Esophagus (tissue), 2 donors: ENCODE measurements at regions not wholly inside any gene's neighbourhood (a gene's known extent, or its start where the extent isn't known, plus 50 kb on each side); places are given as distances from the start of the nearest gene placed in this dataset.

Source experiments
- H3K27ac ChIP-seq, 2 donors: one replicate each; pipeline ENCODE4 v1.5.1; 2013; ENCODE audit warnings: low read depth in 2 of 2, mild to moderate bottlenecking in 2 of 2, inconsistent platforms in 1 of 2, low read length in 1 of 2, moderate library complexity in 1 of 2
- H3K27me3 ChIP-seq, 2 donors: one replicate each; pipeline ENCODE4 v1.6.1; 2013; ENCODE audit warnings: low read length in 2 of 2, control low read depth in 1 of 2, mild to moderate bottlenecking in 1 of 2; ENCODE audit not compliant: insufficient read depth in 2 of 2, control insufficient read depth in 1 of 2
- H3K36me3 ChIP-seq, 2 donors: one replicate each; pipeline ENCODE4 v1.6.1; 2013; ENCODE audit warnings: low read length in 1 of 2; ENCODE audit not compliant: control insufficient read depth in 2 of 2, insufficient read depth in 2 of 2
- H3K4me1 ChIP-seq, 2 donors: one replicate each; pipeline ENCODE4 v1.6.1; 2013; ENCODE audit warnings: low read length in 1 of 2; ENCODE audit not compliant: control insufficient read depth in 2 of 2, insufficient read depth in 2 of 2
- H3K4me3 ChIP-seq, 2 donors: one replicate each; pipeline ENCODE4 v1.5.1; 2013; ENCODE audit warnings: low read length in 2 of 2, mild to moderate bottlenecking in 2 of 2, low read depth in 1 of 2, moderate library complexity in 1 of 2
- H3K9me3 ChIP-seq, 2 donors: one replicate each; pipeline ENCODE4 v1.6.1; 2013; ENCODE audit warnings: mild to moderate bottlenecking in 2 of 2, low read depth in 1 of 2, low read length in 1 of 2, moderate library complexity in 1 of 2; ENCODE audit not compliant: control insufficient read depth in 2 of 2, insufficient read depth in 1 of 2
- WGBS, 2 donors: extraction: QIAGEN DNeasy Blood & Tissue Kit; methylation state at CpG; one replicate each; pipeline ENCODE4 v1.1.7; 2013; 5-methylcytosine and 5-hydroxymethylcytosine counted together
- donor health status: healthy with polysubstance abuse.
- donor health status: Bipolar disorder and iron deficiency.

GRCh38 chr7:26508481-26508880 lies 216.8 kb downstream of the SNX10 start:
- Histone ChIP-seq H3K4me1 (no peaks in the 10 kb centered on the region), H3K4me3 (no peak overlapping the region), H3K27ac (no peak overlapping the region), H3K36me3 (no peaks in the 10 kb centered on the region), H3K27me3 (peaks cover 0 to 3% of the 10 kb centered on the region in 2 donors), H3K9me3 (no peaks in the 10 kb centered on the region)
- 63 to 64% methylated on average over 8 of the region's 8 CpGs for WGBS, 2 donors

- Histone ChIP-seq H3K4me3 (no peak overlapping the region), H3K36me3 (no peaks in the 10 kb centered on the region), H3K9me3 (no peaks in the 10 kb centered on the region), H3K27ac (no peak overlapping the region), H3K27me3 (peaks cover 0 to 3% of the 10 kb centered on the region in 2 donors), H3K4me1 (no peaks in the 10 kb centered on the region)
- 60% methylated on average over 5 of the region's 5 CpGs for WGBS, 2 donors
These were observed 217.3 kb downstream of the SNX10 start for GRCh38 chr7:26508917-26509316.

- WGBS, 2 donors, result 89 to 90% methylated on average over 5 of the region's 5 CpGs
- no peaks in the 10 kb centered on the region for H3K9me3 ChIP-seq
These were observed 218.7 kb downstream of the SNX10 start for GRCh38 chr7:26510231-26510957.

GRCh38 chr7:26511866-26512265 lies 220.2 kb downstream of the SNX10 start:
- no peaks in the 10 kb centered on the region for H3K4me1 ChIP-seq
- 48 to 52% methylated on average over 6 of the region's 6 CpGs for WGBS, 2 donors
- no peaks in the 10 kb centered on the region for H3K9me3 ChIP-seq
- no peaks in the 10 kb centered on the region for H3K36me3 ChIP-seq
- peaks cover 0 to 3% of the 10 kb centered on the region in 2 donors for H3K27me3 ChIP-seq
- no peak overlapping the region for H3K4me3 ChIP-seq
- no peak overlapping the region for H3K27ac ChIP-seq

More at GRCh38 chr7:26510231-26510957, 218.7 kb downstream of the SNX10 start:
- Histone ChIP-seq H3K27me3 (peaks cover 0 to 3% of the 10 kb centered on the region in 2 donors), H3K4me1 (no peaks in the 10 kb centered on the region), H3K4me3 (no peak overlapping the region), H3K36me3 (no peaks in the 10 kb centered on the region), H3K27ac (no peak overlapping the region)

DNA sequence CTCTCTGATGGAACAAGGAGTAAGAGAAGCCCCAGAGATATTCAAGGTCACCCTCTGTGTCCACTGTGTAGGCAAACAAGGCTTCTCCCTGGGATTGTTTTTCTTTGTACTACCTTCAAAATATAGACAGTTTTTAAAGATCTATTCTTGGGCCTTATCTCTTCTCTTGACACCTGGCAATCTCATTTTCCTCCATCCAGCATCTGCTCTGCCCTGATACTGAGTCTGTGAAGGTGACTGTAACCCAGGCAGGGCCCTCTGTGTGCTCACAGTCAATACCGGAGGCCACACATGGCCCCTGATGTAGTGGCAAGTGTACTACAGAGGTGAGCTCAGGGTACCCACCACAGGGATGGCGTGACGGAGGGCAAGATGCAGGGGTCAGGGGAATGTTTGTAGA lies 221.1 kb downstream of the SNX10 start:
- no peak overlapping the region for H3K4me3 ChIP-seq
- WGBS, 2 donors, result 93 to 95% methylated on average over 3 of the region's 3 CpGs
- H3K9me3 ChIP-seq, result no peaks in the 10 kb centered on the region
- no peaks in the 10 kb centered on the region for H3K4me1 ChIP-seq
- H3K36me3 ChIP-seq, result no peaks in the 10 kb centered on the region
- no peaks in the 10 kb centered on the region for H3K27me3 ChIP-seq
- no peak overlapping the region for H3K27ac ChIP-seq

DNA sequence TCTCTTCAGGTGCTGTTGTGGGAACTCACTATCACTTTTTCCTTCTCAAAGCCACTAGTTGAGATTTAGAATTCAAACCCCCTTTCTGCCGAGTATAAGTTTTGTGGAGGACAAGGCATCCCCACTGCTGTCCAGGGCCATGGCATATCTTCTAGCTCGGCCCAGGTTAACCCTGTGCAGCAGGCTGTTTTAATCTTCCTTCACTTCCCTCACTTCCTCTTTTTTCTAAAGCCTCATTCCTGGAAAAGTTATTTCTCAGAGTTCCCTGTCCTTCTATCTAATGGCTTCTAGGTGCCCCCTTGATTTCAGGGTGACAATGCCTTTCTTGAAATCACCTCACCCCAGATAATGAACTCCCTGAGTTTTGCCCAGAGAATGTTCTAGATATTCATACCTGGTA lies 222.3 kb downstream of the SNX10 start:
- Histone ChIP-seq H3K4me1 (no peaks in the 10 kb centered on the region), H3K4me3 (no peak overlapping the region), H3K27me3 (no peaks in the 10 kb centered on the region), H3K27ac (no peak overlapping the region), H3K9me3 (no peaks in the 10 kb centered on the region), H3K36me3 (no peaks in the 10 kb centered on the region)
- 90 to 95% methylated on average over 2 of the region's 2 CpGs for WGBS, 2 donors

GRCh38 chr7:26514633-26515032 lies 223.0 kb downstream of the SNX10 start:
- H3K27me3 ChIP-seq, result no peaks in the 10 kb centered on the region
- no peak overlapping the region for H3K27ac ChIP-seq
- no peak overlapping the region for H3K4me3 ChIP-seq
- H3K4me1 ChIP-seq, result no peaks in the 10 kb centered on the region
- no peaks in the 10 kb centered on the region for H3K36me3 ChIP-seq
- WGBS, 2 donors, result 84 to 85% methylated on average over 5 of the region's 5 CpGs
- no peaks in the 10 kb centered on the region for H3K9me3 ChIP-seq

- Histone ChIP-seq H3K4me3 (no peak overlapping the region), H3K27me3 (no peaks in the 10 kb centered on the region), H3K9me3 (no peaks in the 10 kb centered on the region), H3K27ac (no peak overlapping the region), H3K4me1 (no peaks in the 10 kb centered on the region), H3K36me3 (no peaks in the 10 kb centered on the region)
- 46 to 49% methylated on average over 8 of the region's 8 CpGs for WGBS, 2 donors
These were observed 223.7 kb downstream of the SNX10 start for GRCh38 chr7:26515314-26515842.

DNA sequence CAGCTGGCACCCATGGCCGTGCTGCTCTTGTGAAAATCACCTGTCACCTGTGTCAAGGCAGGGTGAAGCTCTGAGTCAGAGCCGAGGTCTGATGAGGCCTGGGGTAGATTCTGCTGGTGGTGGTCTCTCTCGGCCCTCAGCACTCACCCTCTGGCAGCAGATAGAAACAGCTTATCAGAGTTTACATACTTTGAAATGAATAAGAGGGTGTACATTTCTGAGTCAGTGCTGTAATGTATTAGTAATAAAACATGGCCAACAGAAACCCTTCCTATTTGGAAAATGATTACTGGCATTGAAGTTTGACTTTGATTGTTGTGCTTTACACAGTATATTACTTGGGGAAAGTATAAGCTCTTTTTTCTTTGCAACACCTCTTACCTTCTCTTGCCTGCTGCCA lies 228.8 kb downstream of the SNX10 start:
- Histone ChIP-seq H3K36me3 (no peaks in the 10 kb centered on the region), H3K27ac (no peak overlapping the region), H3K27me3 (peaks cover 0 to 2% of the 10 kb centered on the region in 2 donors), H3K9me3 (no peaks in the 10 kb centered on the region), H3K4me3 (no peak overlapping the region), H3K4me1 (no peaks in the 10 kb centered on the region)
- whole genome bisulfite sequencing, 2 donors, result 77 to 78% methylated on average over 3 of the region's 3 CpGs

DNA sequence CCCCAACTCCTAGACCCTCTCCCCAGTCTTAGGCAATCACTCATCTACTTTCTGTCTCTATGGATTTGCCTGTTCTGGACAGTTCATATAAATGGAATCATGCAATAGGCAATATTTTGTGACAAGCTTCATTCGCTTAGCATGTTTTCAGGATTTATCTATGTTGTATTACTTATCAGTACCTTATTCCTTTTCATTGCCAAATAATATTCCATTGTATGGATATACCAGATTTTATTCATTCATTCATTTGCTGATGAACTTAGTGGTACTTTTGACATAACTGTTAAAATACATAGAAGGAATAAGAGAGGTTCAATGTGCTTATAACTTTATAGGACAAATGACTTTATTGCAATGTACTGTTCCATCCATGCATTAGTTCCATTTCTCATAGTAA lies 231.0 kb downstream of the SNX10 start:
- Histone ChIP-seq H3K4me3 (no peak overlapping the region), H3K27ac (no peak overlapping the region), H3K4me1 (no peaks in the 10 kb centered on the region), H3K9me3 (no peaks in the 10 kb centered on the region), H3K27me3 (peaks cover 0 to 2% of the 10 kb centered on the region in 2 donors), H3K36me3 (no peaks in the 10 kb centered on the region)
- WGBS, 2 donors, result 92 to 100% methylated on average over 1 of the region's 1 CpG
